ENCODE measurements at regions not wholly inside any gene's neighbourhood (a gene's known extent, or its start where the extent isn't known, plus 50 kb on each side); places are given as distances from the start of the nearest gene placed in this dataset.

DNA sequence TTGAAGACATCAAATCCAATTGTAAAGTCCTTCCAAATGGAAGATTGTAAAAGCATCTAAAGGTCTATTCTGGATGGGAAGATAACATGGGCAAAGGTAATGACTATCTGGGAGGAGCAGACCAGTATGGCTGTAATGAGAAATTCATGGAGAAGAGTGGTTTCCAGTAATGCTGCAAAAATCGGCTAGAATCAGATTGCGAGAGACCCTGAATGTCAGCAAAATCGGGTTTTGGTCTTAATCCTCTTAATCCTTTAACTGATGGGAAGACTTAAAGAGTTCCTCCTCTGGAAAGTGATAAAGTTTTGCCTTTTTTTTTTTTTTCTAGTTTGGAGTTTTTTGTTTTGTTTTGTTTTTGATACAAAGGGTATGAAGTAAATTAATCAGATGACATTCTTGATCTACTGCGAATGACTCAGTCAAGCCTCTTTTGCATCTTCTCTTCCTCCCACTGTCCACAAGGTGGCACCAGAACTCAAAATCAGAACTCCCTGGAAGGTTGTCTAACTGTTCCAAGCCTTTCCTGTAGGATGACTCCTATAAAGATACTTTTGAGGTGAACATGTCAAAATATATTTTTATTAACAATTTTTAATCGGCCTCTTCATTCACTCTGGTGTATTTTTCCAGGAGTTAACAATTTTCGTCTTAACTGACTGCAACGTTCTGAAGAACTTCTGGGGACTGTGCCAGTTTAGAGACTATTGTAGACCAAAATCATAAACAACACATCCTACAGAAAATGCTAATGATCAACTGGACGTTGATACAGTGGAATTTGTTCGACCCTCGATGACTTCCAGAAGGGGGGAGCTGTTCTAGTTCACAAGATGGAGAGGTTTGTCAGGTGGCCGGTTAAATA, 213.3 kb upstream of the MIR17HG start (continued):
- TF ChIP-seq, protein P1, sequence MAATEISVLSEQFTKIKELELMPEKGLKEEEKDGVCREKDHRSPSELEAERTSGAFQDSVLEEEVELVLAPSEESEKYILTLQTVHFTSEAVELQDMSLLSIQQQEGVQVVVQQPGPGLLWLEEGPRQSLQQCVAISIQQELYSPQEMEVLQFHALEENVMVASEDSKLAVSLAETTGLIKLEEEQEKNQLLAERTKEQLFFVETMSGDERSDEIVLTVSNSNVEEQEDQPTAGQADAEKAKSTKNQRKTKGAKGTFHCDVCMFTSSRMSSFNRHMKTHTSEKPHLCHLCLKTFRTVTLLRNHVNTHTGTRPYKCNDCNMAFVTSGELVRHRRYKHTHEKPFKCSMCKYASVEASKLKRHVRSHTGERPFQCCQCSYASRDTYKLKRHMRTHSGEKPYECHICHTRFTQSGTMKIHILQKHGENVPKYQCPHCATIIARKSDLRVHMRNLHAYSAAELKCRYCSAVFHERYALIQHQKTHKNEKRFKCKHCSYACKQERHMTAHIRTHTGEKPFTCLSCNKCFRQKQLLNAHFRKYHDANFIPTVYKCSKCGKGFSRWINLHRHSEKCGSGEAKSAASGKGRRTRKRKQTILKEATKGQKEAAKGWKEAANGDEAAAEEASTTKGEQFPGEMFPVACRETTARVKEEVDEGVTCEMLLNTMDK (IDR thresholded peaks at IDR 0.05; ENCODE audit: borderline replicate concordance, insufficient read depth, low read depth, low read length, poor library complexity, severe bottlenecking): peak; percentile 65
- TF ChIP-seq, protein P2, sequence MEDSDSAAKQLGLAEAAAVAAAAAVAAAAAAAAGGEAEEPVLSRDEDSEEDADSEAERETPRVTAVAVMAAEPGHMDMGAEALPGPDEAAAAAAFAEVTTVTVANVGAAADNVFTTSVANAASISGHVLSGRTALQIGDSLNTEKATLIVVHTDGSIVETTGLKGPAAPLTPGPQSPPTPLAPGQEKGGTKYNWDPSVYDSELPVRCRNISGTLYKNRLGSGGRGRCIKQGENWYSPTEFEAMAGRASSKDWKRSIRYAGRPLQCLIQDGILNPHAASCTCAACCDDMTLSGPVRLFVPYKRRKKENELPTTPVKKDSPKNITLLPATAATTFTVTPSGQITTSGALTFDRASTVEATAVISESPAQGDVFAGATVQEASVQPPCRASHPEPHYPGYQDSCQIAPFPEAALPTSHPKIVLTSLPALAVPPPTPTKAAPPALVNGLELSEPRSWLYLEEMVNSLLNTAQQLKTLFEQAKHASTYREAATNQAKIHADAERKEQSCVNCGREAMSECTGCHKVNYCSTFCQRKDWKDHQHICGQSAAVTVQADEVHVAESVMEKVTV (CRISPR knock-in tag; IDR thresholded peaks at IDR 0.05): peak; percentile 86
- TF ChIP-seq NCOA4 (IDR thresholded peaks at IDR 0.05; ENCODE audit: partially characterized antibody) (no peak), SRSF1 (IDR thresholded peaks at IDR 0.05; ENCODE audit: low read depth, low read length) (no peak), ZNF436 (CRISPR knock-in tag; IDR thresholded peaks at IDR 0.05) (0 out of 2 replicates have a peak, but pooled peaks have one; percentile 8), ELF1 (tag; IDR thresholded peaks at IDR 0.05) (0 out of 2 replicates have a peak, but pooled peaks have one; percentile 16), MCM7 (IDR thresholded peaks at IDR 0.05) (peak in 1 of 2 experiments; percentile 56; a peak in 1 of 4 replicates), POLR2G (IDR thresholded peaks at IDR 0.05; ENCODE audit: low read depth, low read length) (no peak), BDP1 (IDR thresholded peaks at IDR 0.05; ENCODE audit: insufficient read depth, insufficient read length) (peak; percentile 5), POU5F1 (IDR thresholded peaks at IDR 0.05; ENCODE audit: borderline replicate concordance, low read depth, low read length, partially characterized antibody) (no peak), ZNF165 (CRISPR knock-in tag; IDR thresholded peaks at IDR 0.05; ENCODE audit: borderline replicate concordance) (0 out of 2 replicates have a peak, but pooled peaks have one; percentile 19), NR4A1 (CRISPR knock-in tag; IDR thresholded peaks at IDR 0.05) (no peak), NR4A1 (tag; IDR thresholded peaks at IDR 0.05) (no peak), TRIM24 (IDR thresholded peaks at IDR 0.05) (no peak)
- TF ChIP-seq, protein P3, sequence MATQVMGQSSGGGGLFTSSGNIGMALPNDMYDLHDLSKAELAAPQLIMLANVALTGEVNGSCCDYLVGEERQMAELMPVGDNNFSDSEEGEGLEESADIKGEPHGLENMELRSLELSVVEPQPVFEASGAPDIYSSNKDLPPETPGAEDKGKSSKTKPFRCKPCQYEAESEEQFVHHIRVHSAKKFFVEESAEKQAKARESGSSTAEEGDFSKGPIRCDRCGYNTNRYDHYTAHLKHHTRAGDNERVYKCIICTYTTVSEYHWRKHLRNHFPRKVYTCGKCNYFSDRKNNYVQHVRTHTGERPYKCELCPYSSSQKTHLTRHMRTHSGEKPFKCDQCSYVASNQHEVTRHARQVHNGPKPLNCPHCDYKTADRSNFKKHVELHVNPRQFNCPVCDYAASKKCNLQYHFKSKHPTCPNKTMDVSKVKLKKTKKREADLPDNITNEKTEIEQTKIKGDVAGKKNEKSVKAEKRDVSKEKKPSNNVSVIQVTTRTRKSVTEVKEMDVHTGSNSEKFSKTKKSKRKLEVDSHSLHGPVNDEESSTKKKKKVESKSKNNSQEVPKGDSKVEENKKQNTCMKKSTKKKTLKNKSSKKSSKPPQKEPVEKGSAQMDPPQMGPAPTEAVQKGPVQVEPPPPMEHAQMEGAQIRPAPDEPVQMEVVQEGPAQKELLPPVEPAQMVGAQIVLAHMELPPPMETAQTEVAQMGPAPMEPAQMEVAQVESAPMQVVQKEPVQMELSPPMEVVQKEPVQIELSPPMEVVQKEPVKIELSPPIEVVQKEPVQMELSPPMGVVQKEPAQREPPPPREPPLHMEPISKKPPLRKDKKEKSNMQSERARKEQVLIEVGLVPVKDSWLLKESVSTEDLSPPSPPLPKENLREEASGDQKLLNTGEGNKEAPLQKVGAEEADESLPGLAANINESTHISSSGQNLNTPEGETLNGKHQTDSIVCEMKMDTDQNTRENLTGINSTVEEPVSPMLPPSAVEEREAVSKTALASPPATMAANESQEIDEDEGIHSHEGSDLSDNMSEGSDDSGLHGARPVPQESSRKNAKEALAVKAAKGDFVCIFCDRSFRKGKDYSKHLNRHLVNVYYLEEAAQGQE (IDR thresholded peaks at IDR 0.05; ENCODE audit: borderline replicate concordance): peak; percentile 81
- TF ChIP-seq, protein P3 (CRISPR knock-in tag; IDR thresholded peaks at IDR 0.05; ENCODE audit: low read depth): no peak

Data from K562 (cell line).